PFSK-1 (cell line): ENCODE measurements at regions not wholly inside any gene's neighbourhood (a gene's known extent, or its start where the extent isn't known, plus 50 kb on each side); places are given as distances from the start of the nearest gene placed in this dataset.

Source experiments
- POLR2AphosphoS5 ChIP-seq: IDR thresholded peaks from 2 replicates; pipeline ENCODE4 v1.6.1; 2012; ENCODE audit warnings: low read depth, mild to moderate bottlenecking, control low read depth, low read length, moderate library complexity
- TAF1 ChIP-seq: IDR thresholded peaks from 2 replicates; pipeline ENCODE4 v1.6.1; 2012; ENCODE audit warnings: low read length, control low read depth, borderline replicate concordance; ENCODE audit not compliant: insufficient read depth
- TF ChIP-seq, protein P1 (sequence below), 2 experiments: IDR thresholded peaks; 2 replicates each; pipeline versions ENCODE4 v1.6.1 to v1.8.0; 2011 to 2012; ENCODE audit warnings: low read depth in 2 of 2, low read length in 2 of 2, control low read depth in 1 of 2, inconsistent platforms in 1 of 2, mild to moderate bottlenecking in 1 of 2, moderate library complexity in 1 of 2; ENCODE audit not compliant: insufficient read depth in 1 of 2

DNA sequence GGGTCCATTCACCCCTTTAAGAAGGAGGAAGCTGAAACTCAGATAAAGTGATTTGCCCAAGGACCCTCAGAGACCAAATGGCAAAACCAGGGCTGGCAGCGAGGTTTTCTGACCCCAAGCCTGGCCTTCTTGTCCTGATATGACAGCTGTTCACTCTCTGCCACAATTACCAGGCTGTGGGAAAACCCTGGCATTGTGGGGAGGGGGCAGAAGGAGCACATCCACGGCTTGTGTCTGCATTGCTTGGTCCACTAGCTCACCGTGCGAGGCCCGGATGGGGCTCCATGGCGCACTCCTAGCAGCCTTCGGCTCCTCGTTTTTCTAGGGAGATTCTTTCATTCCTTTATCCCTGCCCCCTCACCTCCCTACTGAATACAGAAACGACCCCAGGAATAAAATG, 143.4 kb upstream of the SIX2 start:
- TF ChIP-seq, protein P1, sequence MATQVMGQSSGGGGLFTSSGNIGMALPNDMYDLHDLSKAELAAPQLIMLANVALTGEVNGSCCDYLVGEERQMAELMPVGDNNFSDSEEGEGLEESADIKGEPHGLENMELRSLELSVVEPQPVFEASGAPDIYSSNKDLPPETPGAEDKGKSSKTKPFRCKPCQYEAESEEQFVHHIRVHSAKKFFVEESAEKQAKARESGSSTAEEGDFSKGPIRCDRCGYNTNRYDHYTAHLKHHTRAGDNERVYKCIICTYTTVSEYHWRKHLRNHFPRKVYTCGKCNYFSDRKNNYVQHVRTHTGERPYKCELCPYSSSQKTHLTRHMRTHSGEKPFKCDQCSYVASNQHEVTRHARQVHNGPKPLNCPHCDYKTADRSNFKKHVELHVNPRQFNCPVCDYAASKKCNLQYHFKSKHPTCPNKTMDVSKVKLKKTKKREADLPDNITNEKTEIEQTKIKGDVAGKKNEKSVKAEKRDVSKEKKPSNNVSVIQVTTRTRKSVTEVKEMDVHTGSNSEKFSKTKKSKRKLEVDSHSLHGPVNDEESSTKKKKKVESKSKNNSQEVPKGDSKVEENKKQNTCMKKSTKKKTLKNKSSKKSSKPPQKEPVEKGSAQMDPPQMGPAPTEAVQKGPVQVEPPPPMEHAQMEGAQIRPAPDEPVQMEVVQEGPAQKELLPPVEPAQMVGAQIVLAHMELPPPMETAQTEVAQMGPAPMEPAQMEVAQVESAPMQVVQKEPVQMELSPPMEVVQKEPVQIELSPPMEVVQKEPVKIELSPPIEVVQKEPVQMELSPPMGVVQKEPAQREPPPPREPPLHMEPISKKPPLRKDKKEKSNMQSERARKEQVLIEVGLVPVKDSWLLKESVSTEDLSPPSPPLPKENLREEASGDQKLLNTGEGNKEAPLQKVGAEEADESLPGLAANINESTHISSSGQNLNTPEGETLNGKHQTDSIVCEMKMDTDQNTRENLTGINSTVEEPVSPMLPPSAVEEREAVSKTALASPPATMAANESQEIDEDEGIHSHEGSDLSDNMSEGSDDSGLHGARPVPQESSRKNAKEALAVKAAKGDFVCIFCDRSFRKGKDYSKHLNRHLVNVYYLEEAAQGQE (IDR thresholded peaks at IDR 0.05; ENCODE audit: insufficient read depth in 1 of 2, low read depth in 2 of 2, low read length in 2 of 2), result no peak
- TF ChIP-seq TAF1 (no peak), POLR2AphosphoS5 (no peak)
